ENCODE measurements at regions not wholly inside any gene's neighbourhood (a gene's known extent, or its start where the extent isn't known, plus 50 kb on each side); places are given as distances from the start of the nearest gene placed in this dataset.

DNA sequence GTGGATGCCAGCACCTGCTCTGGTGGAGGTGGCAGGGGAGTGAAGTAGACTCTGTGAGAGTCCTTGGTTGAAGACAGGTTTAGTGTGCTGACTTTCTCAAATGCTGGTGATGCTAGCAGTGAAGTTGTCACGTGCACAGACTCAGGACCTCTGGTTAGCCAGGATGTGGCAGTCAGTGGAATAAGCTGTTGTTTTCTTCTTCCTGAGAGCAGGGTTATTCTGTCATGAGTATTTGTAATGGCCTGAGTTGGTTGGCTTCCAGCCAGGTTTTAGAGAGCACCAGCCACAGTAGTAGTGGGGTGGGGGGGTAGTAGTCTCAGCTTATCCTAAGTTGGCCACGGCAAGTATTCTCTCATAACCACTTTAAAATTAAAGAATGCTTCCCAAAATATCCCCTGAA lies 169.7 kb upstream of the FOXN2 start:
- TF ChIP-seq CSDC2 (CRISPR knock-in tag; IDR thresholded peaks at IDR 0.05) (no peak), ZFP30 (CRISPR knock-in tag; IDR thresholded peaks at IDR 0.05) (no peak), RARB (CRISPR knock-in tag; IDR thresholded peaks at IDR 0.05) (no peak), ISL1 (CRISPR knock-in tag; IDR thresholded peaks at IDR 0.05) (no peak)
- TF ChIP-seq, protein P1, sequence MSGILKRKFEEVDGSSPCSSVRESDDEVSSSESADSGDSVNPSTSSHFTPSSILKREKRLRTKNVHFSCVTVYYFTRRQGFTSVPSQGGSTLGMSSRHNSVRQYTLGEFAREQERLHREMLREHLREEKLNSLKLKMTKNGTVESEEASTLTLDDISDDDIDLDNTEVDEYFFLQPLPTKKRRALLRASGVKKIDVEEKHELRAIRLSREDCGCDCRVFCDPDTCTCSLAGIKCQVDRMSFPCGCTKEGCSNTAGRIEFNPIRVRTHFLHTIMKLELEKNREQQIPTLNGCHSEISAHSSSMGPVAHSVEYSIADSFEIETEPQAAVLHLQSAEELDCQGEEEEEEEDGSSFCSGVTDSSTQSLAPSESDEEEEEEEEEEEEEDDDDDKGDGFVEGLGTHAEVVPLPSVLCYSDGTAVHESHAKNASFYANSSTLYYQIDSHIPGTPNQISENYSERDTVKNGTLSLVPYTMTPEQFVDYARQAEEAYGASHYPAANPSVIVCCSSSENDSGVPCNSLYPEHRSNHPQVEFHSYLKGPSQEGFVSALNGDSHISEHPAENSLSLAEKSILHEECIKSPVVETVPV (CRISPR knock-in tag; IDR thresholded peaks at IDR 0.05): no peak
- ATAC-seq: no peak

DNA sequence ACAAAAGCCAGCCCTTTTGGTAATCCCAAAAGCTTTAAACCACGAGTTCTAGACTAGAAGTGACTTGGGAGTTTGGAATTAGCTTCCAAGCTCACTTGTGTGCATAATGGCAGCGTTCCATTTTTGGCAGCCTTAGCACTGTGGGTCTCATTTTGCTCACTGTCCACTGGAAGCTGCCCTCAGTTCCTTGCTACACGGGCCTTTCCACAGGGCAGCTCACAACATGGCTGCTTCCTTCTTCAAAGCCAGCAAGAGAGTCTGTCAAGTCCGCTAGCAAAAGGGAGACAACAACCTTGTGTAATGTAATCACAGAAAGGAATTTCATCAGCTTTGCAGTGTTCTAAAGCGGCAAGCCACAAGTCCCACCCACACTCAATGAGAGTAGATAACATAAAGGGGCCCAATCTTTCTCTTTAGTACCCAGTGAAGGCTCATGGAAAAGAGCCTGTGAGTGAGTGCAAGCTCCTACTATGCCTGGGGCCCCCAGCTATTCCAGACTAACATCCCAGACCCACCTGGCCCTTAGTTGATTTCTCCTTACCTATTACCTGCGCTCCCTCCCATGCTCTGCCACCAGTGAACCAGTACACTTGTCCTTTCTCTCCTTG lies 168.5 kb upstream of the FOXN2 start:
- TF ChIP-seq ARNTL (CRISPR knock-in tag; IDR thresholded peaks at IDR 0.05; ENCODE audit: borderline replicate concordance, low read depth) (no peak), ZNF70 (CRISPR knock-in tag; IDR thresholded peaks at IDR 0.05) (no peak), GLIS3 (CRISPR knock-in tag; IDR thresholded peaks at IDR 0.05) (no peak), BACH2 (CRISPR knock-in tag; IDR thresholded peaks at IDR 0.05; ENCODE audit: borderline replicate concordance) (no peak), ZC3H10 (CRISPR knock-in tag; IDR thresholded peaks at IDR 0.05) (no peak), ESRRG (CRISPR knock-in tag; IDR thresholded peaks at IDR 0.05) (no peak), RARB (CRISPR knock-in tag; IDR thresholded peaks at IDR 0.05) (no peak), ISL1 (CRISPR knock-in tag; IDR thresholded peaks at IDR 0.05) (no peak), ZNF565 (CRISPR knock-in tag; conservative IDR thresholded peaks at IDR 0.05; ENCODE audit: low read depth) (no peak), PPARA (CRISPR knock-in tag; IDR thresholded peaks at IDR 0.05; ENCODE audit: borderline replicate concordance) (no peak), SNAI2 (CRISPR knock-in tag; IDR thresholded peaks at IDR 0.05) (no peak), ZFP3 (CRISPR knock-in tag; IDR thresholded peaks at IDR 0.05) (no peak), OSR1 (CRISPR knock-in tag; IDR thresholded peaks at IDR 0.05) (no peak)
- TF ChIP-seq, protein P2, sequence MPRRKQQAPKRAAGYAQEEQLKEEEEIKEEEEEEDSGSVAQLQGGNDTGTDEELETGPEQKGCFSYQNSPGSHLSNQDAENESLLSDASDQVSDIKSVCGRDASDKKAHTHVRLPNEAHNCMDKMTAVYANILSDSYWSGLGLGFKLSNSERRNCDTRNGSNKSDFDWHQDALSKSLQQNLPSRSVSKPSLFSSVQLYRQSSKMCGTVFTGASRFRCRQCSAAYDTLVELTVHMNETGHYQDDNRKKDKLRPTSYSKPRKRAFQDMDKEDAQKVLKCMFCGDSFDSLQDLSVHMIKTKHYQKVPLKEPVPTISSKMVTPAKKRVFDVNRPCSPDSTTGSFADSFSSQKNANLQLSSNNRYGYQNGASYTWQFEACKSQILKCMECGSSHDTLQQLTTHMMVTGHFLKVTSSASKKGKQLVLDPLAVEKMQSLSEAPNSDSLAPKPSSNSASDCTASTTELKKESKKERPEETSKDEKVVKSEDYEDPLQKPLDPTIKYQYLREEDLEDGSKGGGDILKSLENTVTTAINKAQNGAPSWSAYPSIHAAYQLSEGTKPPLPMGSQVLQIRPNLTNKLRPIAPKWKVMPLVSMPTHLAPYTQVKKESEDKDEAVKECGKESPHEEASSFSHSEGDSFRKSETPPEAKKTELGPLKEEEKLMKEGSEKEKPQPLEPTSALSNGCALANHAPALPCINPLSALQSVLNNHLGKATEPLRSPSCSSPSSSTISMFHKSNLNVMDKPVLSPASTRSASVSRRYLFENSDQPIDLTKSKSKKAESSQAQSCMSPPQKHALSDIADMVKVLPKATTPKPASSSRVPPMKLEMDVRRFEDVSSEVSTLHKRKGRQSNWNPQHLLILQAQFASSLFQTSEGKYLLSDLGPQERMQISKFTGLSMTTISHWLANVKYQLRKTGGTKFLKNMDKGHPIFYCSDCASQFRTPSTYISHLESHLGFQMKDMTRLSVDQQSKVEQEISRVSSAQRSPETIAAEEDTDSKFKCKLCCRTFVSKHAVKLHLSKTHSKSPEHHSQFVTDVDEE (CRISPR knock-in tag; IDR thresholded peaks at IDR 0.05): no peak
- TF ChIP-seq, protein P1 (CRISPR knock-in tag; IDR thresholded peaks at IDR 0.05): no peak
- TF ChIP-seq, protein P3, sequence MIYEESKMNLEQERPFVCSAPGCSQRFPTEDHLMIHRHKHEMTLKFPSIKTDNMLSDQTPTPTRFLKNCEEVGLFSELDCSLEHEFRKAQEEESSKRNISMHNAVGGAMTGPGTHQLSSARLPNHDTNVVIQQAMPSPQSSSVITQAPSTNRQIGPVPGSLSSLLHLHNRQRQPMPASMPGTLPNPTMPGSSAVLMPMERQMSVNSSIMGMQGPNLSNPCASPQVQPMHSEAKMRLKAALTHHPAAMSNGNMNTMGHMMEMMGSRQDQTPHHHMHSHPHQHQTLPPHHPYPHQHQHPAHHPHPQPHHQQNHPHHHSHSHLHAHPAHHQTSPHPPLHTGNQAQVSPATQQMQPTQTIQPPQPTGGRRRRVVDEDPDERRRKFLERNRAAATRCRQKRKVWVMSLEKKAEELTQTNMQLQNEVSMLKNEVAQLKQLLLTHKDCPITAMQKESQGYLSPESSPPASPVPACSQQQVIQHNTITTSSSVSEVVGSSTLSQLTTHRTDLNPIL (CRISPR knock-in tag; IDR thresholded peaks at IDR 0.05; ENCODE audit: low read depth): no peak
- no peak for ATAC-seq

DNA sequence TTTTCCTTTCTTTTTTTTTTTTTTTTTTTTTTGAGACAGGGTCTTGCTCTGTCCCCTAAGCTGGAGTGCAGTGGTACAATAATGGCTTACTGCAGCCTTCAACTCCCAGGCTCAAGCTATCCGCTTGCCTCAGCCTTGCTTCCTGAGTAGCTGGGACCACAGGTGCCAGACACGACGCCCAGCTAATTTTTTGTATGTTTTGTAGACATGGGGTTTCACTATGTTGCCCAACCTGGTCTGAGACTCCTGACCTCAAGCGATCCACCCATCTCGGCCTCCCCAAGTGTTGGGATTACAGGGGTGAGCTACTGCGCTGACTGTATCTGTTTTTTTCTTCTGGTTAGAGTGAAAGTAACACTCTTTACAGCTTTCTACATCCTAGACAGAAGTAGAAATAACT lies 167.9 kb upstream of the FOXN2 start:
- ATAC-seq: no peak
- no peak for TF ChIP-seq SNAI2 (CRISPR knock-in tag; IDR thresholded peaks at IDR 0.05)
- no peak for TF ChIP-seq ARNTL (CRISPR knock-in tag; IDR thresholded peaks at IDR 0.05; ENCODE audit: borderline replicate concordance, low read depth)
- TF ChIP-seq PPARA (CRISPR knock-in tag; IDR thresholded peaks at IDR 0.05; ENCODE audit: borderline replicate concordance): no peak
- no peak for TF ChIP-seq ESRRG (CRISPR knock-in tag; IDR thresholded peaks at IDR 0.05)
- no peak for TF ChIP-seq CSDC2 (CRISPR knock-in tag; IDR thresholded peaks at IDR 0.05)
- TF ChIP-seq TCF4 (CRISPR knock-in tag; IDR thresholded peaks at IDR 0.05; ENCODE audit: borderline replicate concordance): no peak
- TF ChIP-seq, protein P3 (CRISPR knock-in tag; IDR thresholded peaks at IDR 0.05; ENCODE audit: low read depth): no peak
- TF ChIP-seq TOX (CRISPR knock-in tag; IDR thresholded peaks at IDR 0.05; ENCODE audit: borderline replicate concordance): no peak
- TF ChIP-seq ZNF8 (CRISPR knock-in tag; IDR thresholded peaks at IDR 0.05): no peak
- no peak for TF ChIP-seq ZFP3 (CRISPR knock-in tag; IDR thresholded peaks at IDR 0.05)
- no peak for TF ChIP-seq OSR1 (CRISPR knock-in tag; IDR thresholded peaks at IDR 0.05)
- TF ChIP-seq ISL1 (CRISPR knock-in tag; IDR thresholded peaks at IDR 0.05): no peak
- TF ChIP-seq ZFP30 (CRISPR knock-in tag; IDR thresholded peaks at IDR 0.05): no peak
- no peak for TF ChIP-seq ZNF70 (CRISPR knock-in tag; IDR thresholded peaks at IDR 0.05)
